ENCODE measurements at regions not wholly inside any gene's neighbourhood (a gene's known extent, or its start where the extent isn't known, plus 50 kb on each side); places are given as distances from the start of the nearest gene placed in this dataset.

GRCh38 chr2:883260-883802 lies 67.3 kb upstream of the SNTG2 start:
- TF ChIP-seq SIN3A (IDR thresholded peaks at IDR 0.05; ENCODE audit: borderline replicate concordance, low read depth, low read length) (no peak), EZH2phosphoT487 (IDR thresholded peaks at IDR 0.05; ENCODE audit: borderline replicate concordance, low read depth) (no peak), CTCF (IDR thresholded peaks at IDR 0.05) (no peak), YY1 (IDR thresholded peaks at IDR 0.05; ENCODE audit: low read depth) (no peak), JUND (IDR thresholded peaks at IDR 0.05) (no peak), USF2 (IDR thresholded peaks at IDR 0.05; ENCODE audit: borderline replicate concordance, low read depth, low read length) (no peak), POLR2AphosphoS5 (IDR thresholded peaks at IDR 0.05; ENCODE audit: low read depth, low read length) (no peak), GABPA (IDR thresholded peaks at IDR 0.05; ENCODE audit: low read depth) (no peak), SMC3 (IDR thresholded peaks at IDR 0.05; ENCODE audit: low read depth, low read length) (no peak), NRF1 (IDR thresholded peaks at IDR 0.05; ENCODE audit: low read depth, low read length) (no peak)
